B cell (primary cell): ENCODE measurements at regions not wholly inside any gene's neighbourhood (a gene's known extent, or its start where the extent isn't known, plus 50 kb on each side); places are given as distances from the start of the nearest gene placed in this dataset.

ENCODE experiments used
- ATAC-seq: fragments of 200-7000 bp; cut with Tn5 transposase; one replicate; pipeline ENCODE4 v1.10.0; 2021; ENCODE audit warnings: low read depth, mild to moderate bottlenecking, moderate number of reproducible peaks, moderate library complexity
- CTCF ChIA-PET: fragments of 350-600 bp; sonication (Branson Sonifier 250); formaldehyde crosslinking; loops from one replicate; lab custom pipeline; 2021; ENCODE audit warnings: antibody characterized with exemption, inconsistent platforms; lab: Charles Lee
- POLR2A ChIA-PET: fragments of 350-600 bp; sonication (Branson Sonifier 250); formaldehyde crosslinking; loops from one replicate; lab custom pipeline; 2021; ENCODE audit warnings: antibody characterized with exemption; lab: Charles Lee
- DNase-seq: peaks from one replicate; pipeline ENCODE4 v3.0.0; 2013
- H2AFZ ChIP-seq: 2 replicates; pipeline ENCODE4 v1.6.1; 2012; ENCODE audit warnings: mild to moderate bottlenecking, low read depth, low read length; ENCODE audit not compliant: insufficient read depth, poor library complexity, severe bottlenecking
- H3K27ac ChIP-seq, 2 donors: 1 replicate in 1 of 2; 2 replicates in 1 of 2; pipeline ENCODE4 v1.5.1; 2012 to 2013; ENCODE audit warnings: low read length in 2 of 2, mild to moderate bottlenecking in 2 of 2, moderate library complexity in 1 of 2
- H3K27me3 ChIP-seq, 4 experiments: fragments of 200-600 bp in 1 of 4; sonication (generic) in 1 of 4; replicated peaks in 1 of 4; 1 replicate in 2 of 4; 2 replicates in 2 of 4; pipeline versions ENCODE4 v1.6.1 to v1.7.0; 2013 to 2016; ENCODE audit warnings: low read length in 3 of 4, mild to moderate bottlenecking in 2 of 4, mixed read lengths in 1 of 4, moderate library complexity in 1 of 4; ENCODE audit not compliant: insufficient read depth in 4 of 4, control insufficient read depth in 3 of 4; ENCODE audit errors: control extremely low read depth in 1 of 4
- H3K36me3 ChIP-seq, 2 experiments: replicated peaks in 1 of 2; 1 replicate in 1 of 2; 2 replicates in 1 of 2; pipeline versions ENCODE4 v1.6.1 to v1.7.1; 2013; ENCODE audit warnings: low read length in 1 of 2; ENCODE audit not compliant: insufficient read depth in 2 of 2, control insufficient read depth in 1 of 2; ENCODE audit errors: control extremely low read depth in 1 of 2, extremely low read depth in 1 of 2
- H3K4me1 ChIP-seq, 2 donors: fragments of 200-600 bp in 1 of 2; sonication (generic) in 1 of 2; 1 replicate in 1 of 2; 2 replicates in 1 of 2; pipeline versions ENCODE4 v1.5.1 to v1.6.1; 2013 to 2017; ENCODE audit warnings: low read length in 2 of 2; ENCODE audit not compliant: control insufficient read depth in 2 of 2, insufficient read depth in 2 of 2
- H3K4me2 ChIP-seq: replicated peaks from 2 replicates; pipeline ENCODE3; 2012; ENCODE audit warnings: mild to moderate bottlenecking, low read depth, low read length; ENCODE audit not compliant: poor library complexity, severe bottlenecking
- H3K4me3 ChIP-seq, 5 experiments: fragments of 200-600 bp in 1 of 5; sonication (generic) in 1 of 5; 1 replicate in 3 of 5; 2 replicates in 2 of 5; pipeline versions ENCODE4 v1.5.1 to v1.7.0; 2011 to 2016; ENCODE audit warnings: low read length in 4 of 5, mild to moderate bottlenecking in 4 of 5, low read depth in 2 of 5, control low read depth in 1 of 5, moderate library complexity in 1 of 5; ENCODE audit not compliant: insufficient read depth in 1 of 5; ENCODE audit errors: control extremely low read depth in 1 of 5, extremely low read depth in 1 of 5
- H3K79me2 ChIP-seq: fragments of 200-600 bp; sonication (generic); one replicate; pipeline ENCODE4 v1.6.0; 2016; ENCODE audit warnings: low read length; ENCODE audit not compliant: control insufficient read depth, insufficient read depth
- H3K9ac ChIP-seq: fragments of 200-600 bp; sonication (generic); 2 replicates; pipeline ENCODE4 v1.6.1; 2017; ENCODE audit warnings: mild to moderate bottlenecking, low read length, moderate library complexity
- H3K9me3 ChIP-seq, 3 donors: one replicate each; pipeline versions ENCODE4 v1.6.1 to v1.7.1; 2013; ENCODE audit warnings: low read length in 2 of 3; ENCODE audit not compliant: control insufficient read depth in 2 of 3, insufficient read depth in 1 of 3; ENCODE audit errors: control extremely low read depth in 1 of 3
- H4K20me1 ChIP-seq: 2 replicates; pipeline ENCODE4 v1.6.0; 2012; ENCODE audit warnings: mild to moderate bottlenecking, low read length; ENCODE audit not compliant: insufficient read depth, control insufficient read depth, poor library complexity, severe bottlenecking
- H3K27ac Mint-ChIP-seq: one replicate; pipeline ENCODE4 v1.8.0; 2021; ENCODE audit warnings: mixed read lengths
- H3K27me3 Mint-ChIP-seq: one replicate; pipeline ENCODE4 v1.8.0; 2021; ENCODE audit warnings: mixed read lengths
- H3K4me1 Mint-ChIP-seq: one replicate; pipeline ENCODE4 v1.8.0; 2021; ENCODE audit warnings: mixed read lengths
- H3K4me3 Mint-ChIP-seq: one replicate; pipeline ENCODE4 v1.8.0; 2021; ENCODE audit warnings: mixed read lengths
- H3K9me3 Mint-ChIP-seq: one replicate; pipeline ENCODE4 v1.8.0; 2022; ENCODE audit warnings: mixed read lengths; ENCODE audit not compliant: insufficient read depth
- EZH2 ChIP-seq: IDR thresholded peaks from 2 replicates; pipeline ENCODE4 v1.6.1; 2012; ENCODE audit warnings: borderline replicate concordance, low read depth, mild to moderate bottlenecking, moderate library complexity, low read length; ENCODE audit not compliant: insufficient read depth, poor library complexity, severe bottlenecking
- WGBS: methylation state at CpG from one replicate; pipeline ENCODE4 v1.1.5; 2013; ENCODE audit warnings: missing lambda C conversion rate; ENCODE audit not compliant: insufficient coverage; 5-methylcytosine and 5-hydroxymethylcytosine counted together
- intact Hi-C: fragments of 100-400 bp; cut with micrococcal nuclease; formaldehyde crosslinking; loops from one replicate; pipeline ENCODE4 v1.10.0; 2022
- TF ChIP-seq, protein P1 (sequence below): fragments of 200-600 bp; IDR thresholded peaks from one replicate; pipeline ENCODE4 v1.8.0; 2022; ENCODE audit warnings: antibody characterized with exemption, mild to moderate bottlenecking

DNA sequence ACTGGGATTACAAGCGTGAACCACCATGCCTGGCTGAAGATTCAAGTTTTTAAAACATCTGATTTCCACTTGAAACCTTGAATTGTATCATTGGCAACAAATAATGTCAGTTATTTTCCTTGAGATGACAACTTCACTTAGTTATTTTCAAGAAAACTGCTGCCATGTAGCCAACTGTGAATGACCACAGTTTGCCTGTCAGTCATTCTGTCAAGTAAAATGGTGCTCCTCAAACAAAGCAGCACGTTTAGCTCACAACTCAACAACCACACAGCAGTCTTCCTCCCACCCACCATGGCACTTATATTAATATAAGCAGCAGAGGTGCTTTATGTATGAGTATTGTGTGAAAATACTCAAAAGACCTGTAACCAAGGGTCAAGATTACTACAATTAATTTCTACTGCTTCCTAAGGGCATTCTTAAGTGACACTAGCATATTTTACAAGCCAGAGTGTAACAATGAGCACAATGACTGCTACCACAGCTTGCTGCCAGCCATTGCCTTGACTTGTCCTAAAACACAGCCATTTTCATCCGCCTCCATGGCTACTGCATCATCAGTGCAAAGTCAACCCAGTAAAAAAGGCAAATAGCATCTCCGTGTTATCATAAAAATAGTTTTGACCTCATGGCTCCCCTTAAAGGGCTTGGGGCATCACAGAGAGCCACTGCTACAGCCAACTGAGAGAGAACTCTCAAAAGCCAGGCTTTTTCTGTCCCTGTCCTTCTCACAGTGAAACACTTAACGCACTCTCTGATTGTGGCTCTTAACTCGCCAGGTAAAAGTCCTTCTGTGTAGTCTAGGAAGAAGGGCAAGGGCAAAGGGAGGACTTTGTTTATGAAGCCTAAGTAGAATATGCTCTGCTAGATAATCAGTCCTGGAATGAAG lies 96.4 kb upstream of the TAB2 start:
- no peak for DNase-seq
- Histone ChIP-seq H3K27ac (no peak overlapping the region), H3K27me3 (no peaks in the 10 kb centered on the region), H4K20me1 (no peaks in the 10 kb centered on the region), H3K4me2 (no peak overlapping the region), H3K4me3 (no peak overlapping the region), H3K9me3 (no peaks in the 10 kb centered on the region), H3K9ac (no peak overlapping the region), H2AFZ (no peak overlapping the region), H3K4me1 (no peaks in the 10 kb centered on the region), H3K36me3 (no peaks in the 10 kb centered on the region), H3K79me2 (no peaks in the 10 kb centered on the region)
- H3K4me1 Mint-ChIP-seq: peaks cover 1% of the 10 kb centered on the region
- H3K9me3 Mint-ChIP-seq: no peaks in the 10 kb centered on the region
- H3K4me3 Mint-ChIP-seq: no peak overlapping the region
- intact Hi-C loops: no loop called here
- no peak for ATAC-seq
- no peak for TF ChIP-seq EZH2
- TF ChIP-seq, protein P1, sequence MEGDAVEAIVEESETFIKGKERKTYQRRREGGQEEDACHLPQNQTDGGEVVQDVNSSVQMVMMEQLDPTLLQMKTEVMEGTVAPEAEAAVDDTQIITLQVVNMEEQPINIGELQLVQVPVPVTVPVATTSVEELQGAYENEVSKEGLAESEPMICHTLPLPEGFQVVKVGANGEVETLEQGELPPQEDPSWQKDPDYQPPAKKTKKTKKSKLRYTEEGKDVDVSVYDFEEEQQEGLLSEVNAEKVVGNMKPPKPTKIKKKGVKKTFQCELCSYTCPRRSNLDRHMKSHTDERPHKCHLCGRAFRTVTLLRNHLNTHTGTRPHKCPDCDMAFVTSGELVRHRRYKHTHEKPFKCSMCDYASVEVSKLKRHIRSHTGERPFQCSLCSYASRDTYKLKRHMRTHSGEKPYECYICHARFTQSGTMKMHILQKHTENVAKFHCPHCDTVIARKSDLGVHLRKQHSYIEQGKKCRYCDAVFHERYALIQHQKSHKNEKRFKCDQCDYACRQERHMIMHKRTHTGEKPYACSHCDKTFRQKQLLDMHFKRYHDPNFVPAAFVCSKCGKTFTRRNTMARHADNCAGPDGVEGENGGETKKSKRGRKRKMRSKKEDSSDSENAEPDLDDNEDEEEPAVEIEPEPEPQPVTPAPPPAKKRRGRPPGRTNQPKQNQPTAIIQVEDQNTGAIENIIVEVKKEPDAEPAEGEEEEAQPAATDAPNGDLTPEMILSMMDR: no peak
- 90% methylated on average over 3 of the region's 6 CpGs for whole genome bisulfite sequencing
- ChIA-PET CTCF (no interaction called here), POLR2A (no interaction called here)
- H3K27ac Mint-ChIP-seq: no peak overlapping the region
- no peaks in the 10 kb centered on the region for H3K27me3 Mint-ChIP-seq

DNA sequence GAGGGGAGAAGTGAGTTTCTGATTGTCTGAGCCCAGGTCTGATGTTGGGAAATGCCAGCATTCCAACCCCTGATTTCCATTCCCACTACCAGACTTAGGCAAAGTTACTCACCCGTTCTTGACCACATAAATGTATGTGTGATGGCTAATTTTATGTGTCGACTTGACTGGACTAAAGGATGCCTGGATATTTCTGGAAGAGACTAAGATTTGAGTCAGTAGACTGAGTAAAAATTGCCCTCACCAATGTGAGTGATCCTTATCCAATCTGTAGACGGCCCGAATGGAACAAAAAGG lies 95.8 kb upstream of the TAB2 start:
- Histone ChIP-seq H3K9me3 (no peaks in the 10 kb centered on the region), H3K36me3 (no peaks in the 10 kb centered on the region), H3K27me3 (no peaks in the 10 kb centered on the region), H3K4me1 (no peaks in the 10 kb centered on the region), H3K9ac (no peak overlapping the region), H3K27ac (no peak overlapping the region), H2AFZ (no peak overlapping the region), H4K20me1 (no peaks in the 10 kb centered on the region), H3K4me2 (no peak overlapping the region), H3K79me2 (no peaks in the 10 kb centered on the region), H3K4me3 (no peak overlapping the region)
- ATAC-seq (no peak), DNase-seq (no peak)
- CTCF ChIA-PET: no interaction called here
- Mint-ChIP-seq H3K9me3 (no peaks in the 10 kb centered on the region), H3K4me1 (peaks cover 1% of the 10 kb centered on the region), H3K4me3 (no peak overlapping the region), H3K27ac (no peak overlapping the region), H3K27me3 (no peaks in the 10 kb centered on the region)
- TF ChIP-seq, protein P1: no peak
- no peak for TF ChIP-seq EZH2
- POLR2A ChIA-PET: no interaction called here
- WGBS: 100% methylated on average over 1 of the region's 4 CpGs
- intact Hi-C loops: no loop called here
